GM19452 (cell line): ENCODE measurements at regions not wholly inside any gene's neighbourhood (a gene's known extent, or its start where the extent isn't known, plus 50 kb on each side); places are given as distances from the start of the nearest gene placed in this dataset.

ENCODE experiments used
- ATAC-seq: cut with Tn5 transposase; IDR thresholded peaks from one replicate; pipeline ENCODE4 v1.9.1; 2021; ENCODE audit not compliant: unreplicated experiment

DNA sequence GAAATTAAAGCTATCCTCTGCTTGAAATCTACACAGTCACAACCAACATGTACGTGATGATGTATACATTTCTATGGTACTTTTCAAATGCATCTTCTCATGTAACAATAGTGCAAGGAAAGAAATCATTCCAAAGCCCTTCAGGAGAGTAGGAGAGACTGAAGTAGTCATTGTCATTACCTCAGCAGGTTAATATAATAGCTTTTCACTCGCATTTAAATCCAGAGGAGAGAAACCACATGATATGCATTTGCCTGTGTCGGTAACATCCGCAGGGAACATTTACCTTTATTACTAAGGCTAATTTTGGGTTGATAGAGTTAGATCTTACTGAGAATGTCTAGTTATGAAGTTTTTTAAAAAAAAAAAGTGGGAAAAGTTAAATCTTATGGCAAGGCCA, 186.6 kb upstream of the DTNBP1 start:
- no peak for ATAC-seq

DNA sequence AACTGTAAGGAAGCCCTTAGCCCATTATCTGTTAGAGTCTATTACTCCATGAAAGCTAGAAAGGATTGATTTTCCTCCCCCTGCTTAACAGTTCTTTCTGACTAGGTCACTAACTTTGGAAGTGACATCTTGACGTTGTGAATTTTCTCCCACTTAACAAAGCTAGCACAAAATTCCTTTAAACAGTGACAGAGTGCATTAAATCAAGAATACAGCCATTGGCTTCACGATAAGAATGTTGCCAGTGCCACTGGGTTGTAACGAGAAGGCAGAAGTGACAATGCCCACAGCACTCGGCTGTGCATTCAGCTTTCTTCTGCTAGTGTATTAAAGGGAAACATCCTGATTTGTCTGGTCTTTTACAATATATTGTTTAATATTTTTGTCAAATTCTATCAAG, 182.7 kb upstream of the DTNBP1 start:
- no peak for ATAC-seq

DNA sequence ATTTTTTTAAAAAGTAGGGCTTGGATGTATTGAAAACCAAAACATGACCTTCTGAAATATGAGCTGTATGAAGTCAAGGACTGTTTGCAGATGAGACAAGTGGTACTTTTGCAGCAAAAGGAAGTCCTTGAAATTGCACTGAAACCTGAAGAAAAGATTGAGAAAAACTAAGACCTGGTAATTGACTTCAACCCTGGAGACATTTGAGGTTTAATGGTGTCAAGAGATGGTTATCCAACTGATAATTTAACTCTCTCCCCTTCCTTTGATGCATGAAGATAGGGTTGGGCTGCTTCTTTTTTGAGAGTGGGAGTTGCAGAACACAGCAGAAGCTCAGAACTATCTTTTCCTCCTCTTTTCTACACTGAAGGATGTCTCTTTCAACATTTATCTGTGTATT, 180.9 kb upstream of the DTNBP1 start:
- no peak for ATAC-seq

- no peak for ATAC-seq
Observed at GRCh38 chr6:15843226-15843625, 180.4 kb upstream of the DTNBP1 start.

GRCh38 chr6:15842727-15843117, 179.9 kb upstream of the DTNBP1 start:
- ATAC-seq, result no peak

DNA sequence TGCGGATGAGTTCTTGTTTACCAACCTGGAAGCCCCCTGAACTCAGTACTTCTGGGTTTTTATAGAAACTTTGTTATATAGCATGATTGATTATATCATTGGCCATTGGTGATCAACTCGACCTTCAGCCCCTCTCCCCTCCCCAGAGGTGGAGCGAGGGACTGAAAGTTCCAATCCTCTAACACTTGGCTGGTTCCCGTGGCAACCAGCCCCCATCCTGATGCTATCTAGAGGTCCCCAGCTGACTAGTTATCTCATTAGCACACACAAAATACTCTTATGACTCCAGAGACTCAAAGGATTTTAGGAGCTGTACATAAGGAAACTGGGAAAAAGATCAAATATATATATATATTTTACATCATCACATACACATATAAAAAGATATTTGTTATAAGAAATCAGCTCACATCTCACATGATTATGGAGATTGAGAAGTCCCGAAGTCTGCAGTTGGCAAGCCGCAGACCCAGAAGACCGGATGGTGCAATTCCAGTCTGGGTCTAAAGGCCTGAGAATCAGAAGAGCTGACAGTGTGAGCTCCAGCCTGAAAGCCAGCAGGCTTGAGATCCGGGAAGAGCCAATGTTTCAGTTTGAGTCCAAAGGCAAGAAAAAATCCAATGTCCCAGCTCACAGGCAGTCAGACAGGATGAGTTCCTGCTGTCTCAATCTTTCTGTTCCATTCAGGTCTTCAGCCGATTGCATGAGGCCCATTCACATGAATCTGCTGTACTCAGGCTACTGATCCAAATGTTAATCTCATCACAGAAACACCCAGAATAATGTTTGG, 179.3 kb upstream of the DTNBP1 start:
- no peak for ATAC-seq

DNA sequence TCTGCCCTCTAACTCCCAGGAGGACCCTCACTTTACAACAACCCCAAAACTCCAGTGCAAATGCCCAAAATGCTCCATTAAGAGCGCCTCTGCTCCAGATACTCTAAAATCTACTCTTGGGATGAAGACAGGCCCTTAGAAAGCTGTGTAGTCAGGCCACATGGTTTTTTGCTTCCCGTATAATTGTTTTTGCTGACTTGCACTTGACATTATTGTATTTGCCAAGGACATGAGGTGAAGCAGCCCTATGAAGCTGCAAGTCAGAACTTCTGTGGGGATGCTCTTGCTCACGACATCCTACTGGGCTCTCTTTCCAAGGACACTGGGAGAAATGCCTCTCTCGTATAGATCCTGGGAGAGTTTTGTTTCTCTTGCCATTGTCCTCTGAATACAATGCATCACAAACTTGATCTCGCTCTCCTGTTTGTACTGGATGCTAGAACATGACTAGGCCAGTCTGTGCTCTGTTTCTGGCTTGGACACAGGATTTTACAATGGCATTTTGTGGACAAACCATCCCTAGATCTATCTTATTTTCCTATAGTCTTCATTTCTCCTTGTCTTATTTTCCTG, 177.2 kb upstream of the DTNBP1 start:
- ATAC-seq, result no peak

- ATAC-seq, result no peak
Observed at GRCh38 chr6:15837205-15837604, 174.4 kb upstream of the DTNBP1 start.

GRCh38 chr6:15832841-15833240, 170.0 kb upstream of the DTNBP1 start:
- ATAC-seq, result no peak

DNA sequence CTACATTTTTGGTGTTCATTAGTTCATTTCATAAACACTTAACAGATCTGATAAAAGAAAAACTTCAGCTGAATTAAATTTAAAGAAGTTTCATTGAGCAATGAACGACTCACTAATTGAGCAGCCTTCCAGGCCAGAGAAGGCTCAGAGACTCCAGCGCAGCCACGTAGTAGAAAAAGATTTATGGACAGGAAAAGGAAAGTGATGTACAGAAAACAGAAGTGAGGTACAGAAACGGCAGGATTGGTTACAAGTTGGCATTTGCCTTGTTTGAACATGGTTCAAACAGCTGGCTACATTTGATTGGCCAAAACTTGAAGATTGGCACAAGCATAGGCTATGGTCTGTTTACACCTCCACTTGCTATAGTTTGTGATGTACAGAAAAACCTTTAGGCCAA, 166.3 kb upstream of the DTNBP1 start:
- ATAC-seq, result no peak

DNA sequence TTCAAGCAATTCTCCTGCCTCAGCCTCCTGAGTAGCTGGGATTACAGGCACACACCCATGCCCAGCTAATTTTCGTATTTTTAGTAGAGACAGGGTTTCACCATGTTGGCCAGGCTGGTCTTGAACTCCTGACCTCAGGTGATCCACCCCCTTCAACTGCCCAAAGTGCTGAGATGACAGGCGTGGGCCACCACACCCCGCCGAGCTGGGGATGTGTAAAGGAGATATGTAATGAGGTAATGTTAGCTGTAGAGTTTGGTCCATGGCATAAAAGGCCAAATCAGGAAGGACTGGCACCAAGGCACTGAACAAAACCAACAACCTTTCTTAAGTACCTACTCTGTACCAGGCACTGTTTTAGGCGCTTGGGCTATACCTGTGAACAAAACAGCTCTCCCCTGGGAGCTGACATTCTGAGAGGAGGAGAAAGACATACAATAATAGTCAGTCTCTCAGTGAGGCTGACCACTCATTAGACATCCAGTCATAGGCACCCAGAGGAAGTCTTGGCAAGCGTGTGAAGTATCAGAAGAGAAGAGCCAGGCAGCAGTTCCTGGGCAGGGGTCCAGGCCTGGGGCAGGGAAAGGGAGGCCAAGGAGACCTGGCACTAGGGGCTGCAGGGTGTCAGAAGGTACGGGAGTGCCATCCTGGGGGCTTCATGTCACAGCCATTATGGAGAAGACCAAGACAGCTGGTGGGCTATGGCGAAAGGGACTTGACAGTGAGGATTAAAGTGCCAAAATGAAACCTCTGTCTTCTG, 164.8 kb upstream of the DTNBP1 start:
- no peak for ATAC-seq

DNA sequence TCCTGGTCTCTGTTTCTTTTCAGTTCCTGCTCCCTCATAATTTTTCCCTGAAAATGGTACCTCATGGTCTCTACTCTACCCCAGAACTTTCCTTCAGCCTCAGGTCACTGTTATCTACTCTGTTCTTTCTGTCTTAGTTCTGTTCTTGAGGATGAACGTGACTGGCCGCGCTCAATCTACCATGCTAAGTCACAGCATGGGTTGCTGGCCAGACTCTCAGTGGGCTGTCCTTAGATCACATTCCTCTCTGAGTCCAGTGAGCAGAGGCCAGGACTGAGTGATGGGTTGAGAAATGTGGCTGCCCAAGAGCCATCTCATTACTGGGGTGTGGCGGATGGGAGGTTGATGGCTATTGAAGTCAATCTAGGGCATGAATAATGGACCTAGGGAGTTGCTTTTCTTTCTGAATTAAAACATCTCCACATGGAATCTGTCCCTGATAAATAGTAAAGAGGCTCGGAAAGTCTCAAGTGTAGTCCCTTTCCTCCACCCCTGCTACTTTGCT, 164.0 kb upstream of the DTNBP1 start:
- no peak for ATAC-seq

GRCh38 chr6:15825332-15825930, 162.6 kb upstream of the DTNBP1 start:
- no peak for ATAC-seq

- no peak for ATAC-seq
Observed at GRCh38 chr6:15824811-15825210, 162.0 kb upstream of the DTNBP1 start.

DNA sequence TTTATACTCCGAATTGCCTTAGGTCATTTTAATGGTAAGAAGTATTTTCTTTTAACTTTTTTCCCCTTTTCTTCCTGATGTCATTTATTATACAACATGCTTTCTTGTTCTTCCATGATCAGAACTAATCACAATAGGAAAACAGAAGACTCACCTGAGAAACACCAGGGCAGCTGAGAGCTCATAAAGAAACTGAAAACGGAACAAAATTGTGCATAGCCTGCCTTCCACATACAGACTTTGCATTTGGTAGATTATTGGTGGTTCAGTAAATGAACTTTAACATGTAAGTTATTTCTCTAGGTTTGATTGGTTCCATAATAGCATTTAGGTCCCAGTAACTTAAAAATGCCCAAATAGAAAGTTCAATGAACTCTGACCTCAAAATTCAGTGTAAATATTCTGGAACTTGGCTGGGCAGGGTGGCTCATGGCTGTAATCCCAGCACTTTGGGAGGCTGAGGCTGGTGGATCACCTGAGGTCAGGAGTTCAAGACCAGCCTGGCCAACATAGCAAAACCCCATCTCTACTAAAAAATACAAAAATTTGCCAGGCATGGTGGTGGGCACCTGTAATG, 161.1 kb upstream of the DTNBP1 start:
- ATAC-seq, result no peak

DNA sequence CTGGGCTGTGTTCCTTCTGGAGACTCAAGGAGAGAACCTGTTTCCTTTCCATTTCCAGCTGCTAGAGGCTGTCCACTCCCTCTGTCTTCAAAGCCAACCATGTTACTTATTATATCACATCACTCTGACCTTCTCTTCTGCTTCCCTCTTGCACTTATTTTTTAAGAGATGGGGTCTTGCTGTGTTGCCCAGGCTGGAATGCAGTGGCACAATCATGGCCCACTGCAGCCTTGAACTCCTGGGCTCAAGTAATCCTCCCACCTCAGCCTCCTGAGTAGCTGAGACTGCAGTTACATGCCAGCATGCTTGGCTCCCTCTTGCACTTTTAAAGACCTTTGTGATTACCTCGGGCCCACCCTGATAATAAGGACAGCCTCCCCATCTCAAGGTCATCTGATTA, 160.0 kb upstream of the DTNBP1 start:
- no peak for ATAC-seq

DNA sequence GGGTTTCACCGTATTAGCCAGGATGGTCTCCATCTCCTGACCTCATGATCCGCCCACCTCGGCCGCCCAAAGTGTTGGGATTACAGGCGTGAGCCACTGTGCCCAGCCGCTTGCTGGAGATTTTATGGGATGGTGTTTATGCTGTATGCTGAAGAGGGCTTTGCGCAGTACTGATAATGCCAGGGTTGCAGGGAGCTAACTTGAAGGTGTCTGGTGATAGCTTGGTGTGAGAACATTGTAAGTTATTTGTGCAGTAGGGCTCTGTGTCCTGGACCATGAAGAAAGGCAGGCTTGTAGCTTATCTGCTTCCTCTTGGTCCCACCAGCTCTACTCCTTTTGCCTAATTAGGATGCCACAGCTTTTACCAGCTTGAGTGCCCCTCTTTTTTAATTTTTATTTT, 157.0 kb upstream of the DTNBP1 start:
- ATAC-seq, result no peak

DNA sequence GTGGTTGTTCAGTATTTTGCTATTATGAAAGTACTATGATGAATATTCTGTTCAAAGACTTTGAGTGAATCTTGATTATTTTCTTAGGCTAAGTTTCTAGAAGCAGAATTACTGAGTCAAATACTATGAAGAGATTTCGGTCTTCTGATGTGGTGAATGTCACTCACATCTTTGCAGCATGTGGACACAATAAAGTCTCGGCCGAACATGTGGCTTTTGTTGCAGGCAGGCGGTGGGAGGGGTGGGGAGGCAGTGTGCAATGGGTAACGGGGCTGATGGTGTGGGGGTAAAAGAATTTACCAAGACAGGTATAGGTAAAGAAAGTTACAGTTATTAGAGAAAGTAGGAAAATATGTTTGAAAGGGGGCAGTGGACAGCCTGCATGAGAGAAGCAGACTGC, 156.4 kb upstream of the DTNBP1 start:
- ATAC-seq, result no peak

DNA sequence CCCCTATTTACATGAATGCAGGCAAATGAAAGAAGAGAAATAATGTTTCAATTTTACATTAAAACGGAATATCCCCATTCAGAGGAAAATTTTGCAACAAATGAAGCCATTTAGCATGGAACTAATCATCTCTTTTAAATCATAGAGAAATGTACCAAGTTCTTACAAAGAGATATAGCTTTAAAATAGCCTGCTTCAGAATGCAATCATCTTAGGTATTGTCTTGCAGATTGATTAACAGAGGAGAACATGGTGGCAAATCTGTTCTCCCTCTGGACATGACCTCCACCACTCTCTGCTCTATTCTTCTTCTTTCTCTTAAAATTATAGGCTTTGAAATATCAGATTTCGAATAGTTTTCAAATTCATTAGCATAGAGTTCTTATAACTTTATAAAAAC, 155.7 kb upstream of the DTNBP1 start:
- no peak for ATAC-seq

- ATAC-seq, result no peak
Observed at GRCh38 chr6:15818044-15818443, 155.2 kb upstream of the DTNBP1 start.

DNA sequence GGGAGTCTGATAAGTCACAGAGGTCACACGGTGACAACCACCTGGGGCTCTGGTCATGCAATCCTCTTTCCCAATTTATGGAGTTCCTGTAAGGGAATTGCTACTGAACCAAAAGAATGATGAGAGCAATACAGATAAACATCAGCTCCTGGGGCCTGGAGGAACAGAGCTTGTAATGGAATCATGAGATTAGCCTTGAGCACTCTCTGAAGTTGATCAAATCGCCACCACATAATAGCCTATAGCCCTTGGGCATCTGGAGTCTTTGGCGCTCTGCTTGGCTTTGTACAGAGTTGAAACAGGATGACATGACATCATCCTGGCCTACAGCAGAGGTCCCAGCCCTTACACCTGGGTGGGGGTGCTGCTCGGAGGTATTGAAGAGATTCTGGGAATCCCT, 154.3 kb upstream of the DTNBP1 start:
- ATAC-seq, result no peak
